Breast epithelium (tissue), 3 donors: ENCODE measurements at regions not wholly inside any gene's neighbourhood (a gene's known extent, or its start where the extent isn't known, plus 50 kb on each side); places are given as distances from the start of the nearest gene placed in this dataset.

Experiments
- POLR2A ChIP-seq: fragments of 450-650 bp; IDR thresholded peaks from one replicate; pipeline ENCODE4 v1.6.1; 2016; ENCODE audit warnings: antibody characterized with exemption, mild to moderate bottlenecking, moderate library complexity
- POLR2AphosphoS5 ChIP-seq, 3 donors: sonication (generic); formaldehyde crosslinking; IDR thresholded peaks; one replicate each; pipeline ENCODE4 v1.6.1; 2017; ENCODE audit warnings: antibody characterized with exemption in 3 of 3
- TF ChIP-seq, protein P1 (sequence below), 3 donors: fragments of 450-650 bp; IDR thresholded peaks; one replicate each; pipeline ENCODE4 v1.5.1; 2016 to 2017; ENCODE audit warnings: antibody characterized with exemption in 3 of 3, mild to moderate bottlenecking in 3 of 3, moderate library complexity in 3 of 3

DNA sequence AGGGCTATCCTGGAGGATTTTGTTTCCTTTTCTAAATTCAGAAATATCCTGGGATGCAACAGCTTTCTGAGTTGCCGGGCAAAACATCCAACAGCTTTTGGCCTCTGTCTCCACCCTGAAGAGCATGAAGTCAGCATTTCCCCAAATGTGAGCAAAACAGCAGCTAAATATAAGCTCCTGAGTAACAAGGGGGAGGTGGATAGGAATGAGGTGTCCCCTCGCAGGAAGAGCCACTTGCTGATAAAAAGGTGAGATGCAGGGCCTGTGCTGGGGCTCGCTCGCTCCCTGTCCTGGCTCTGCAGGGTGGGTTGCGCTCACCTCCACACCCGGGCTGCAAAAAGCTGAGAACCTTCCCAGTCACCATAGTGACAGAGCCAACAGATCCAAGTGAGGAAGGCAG is 264.3 kb downstream of the ZEB1 start:
- TF ChIP-seq, protein P1, sequence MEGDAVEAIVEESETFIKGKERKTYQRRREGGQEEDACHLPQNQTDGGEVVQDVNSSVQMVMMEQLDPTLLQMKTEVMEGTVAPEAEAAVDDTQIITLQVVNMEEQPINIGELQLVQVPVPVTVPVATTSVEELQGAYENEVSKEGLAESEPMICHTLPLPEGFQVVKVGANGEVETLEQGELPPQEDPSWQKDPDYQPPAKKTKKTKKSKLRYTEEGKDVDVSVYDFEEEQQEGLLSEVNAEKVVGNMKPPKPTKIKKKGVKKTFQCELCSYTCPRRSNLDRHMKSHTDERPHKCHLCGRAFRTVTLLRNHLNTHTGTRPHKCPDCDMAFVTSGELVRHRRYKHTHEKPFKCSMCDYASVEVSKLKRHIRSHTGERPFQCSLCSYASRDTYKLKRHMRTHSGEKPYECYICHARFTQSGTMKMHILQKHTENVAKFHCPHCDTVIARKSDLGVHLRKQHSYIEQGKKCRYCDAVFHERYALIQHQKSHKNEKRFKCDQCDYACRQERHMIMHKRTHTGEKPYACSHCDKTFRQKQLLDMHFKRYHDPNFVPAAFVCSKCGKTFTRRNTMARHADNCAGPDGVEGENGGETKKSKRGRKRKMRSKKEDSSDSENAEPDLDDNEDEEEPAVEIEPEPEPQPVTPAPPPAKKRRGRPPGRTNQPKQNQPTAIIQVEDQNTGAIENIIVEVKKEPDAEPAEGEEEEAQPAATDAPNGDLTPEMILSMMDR (IDR thresholded peaks at IDR 0.05), result no peak
- TF ChIP-seq POLR2AphosphoS5 (IDR thresholded peaks at IDR 0.05), result no peak
- TF ChIP-seq POLR2A, result no peak
